B cell (primary cell): ENCODE measurements at regions not wholly inside any gene's neighbourhood (a gene's known extent, or its start where the extent isn't known, plus 50 kb on each side); places are given as distances from the start of the nearest gene placed in this dataset.

Experiments used
- ATAC-seq: fragments of 200-7000 bp; cut with Tn5 transposase; one replicate; pipeline ENCODE4 v1.10.0; 2021; ENCODE audit warnings: low read depth, mild to moderate bottlenecking, moderate number of reproducible peaks, moderate library complexity
- CTCF ChIA-PET: fragments of 350-600 bp; sonication (Branson Sonifier 250); formaldehyde crosslinking; loops from one replicate; lab custom pipeline; 2021; ENCODE audit warnings: antibody characterized with exemption, inconsistent platforms; lab: Charles Lee
- POLR2A ChIA-PET: fragments of 350-600 bp; sonication (Branson Sonifier 250); formaldehyde crosslinking; loops from one replicate; lab custom pipeline; 2021; ENCODE audit warnings: antibody characterized with exemption; lab: Charles Lee
- DNase-seq: peaks from one replicate; pipeline ENCODE4 v3.0.0; 2013
- H2AFZ ChIP-seq: 2 replicates; pipeline ENCODE4 v1.6.1; 2012; ENCODE audit warnings: mild to moderate bottlenecking, low read depth, low read length; ENCODE audit not compliant: insufficient read depth, poor library complexity, severe bottlenecking
- H3K27ac ChIP-seq, 2 donors: 1 replicate in 1 of 2; 2 replicates in 1 of 2; pipeline ENCODE4 v1.5.1; 2012 to 2013; ENCODE audit warnings: low read length in 2 of 2, mild to moderate bottlenecking in 2 of 2, moderate library complexity in 1 of 2
- H3K27me3 ChIP-seq, 4 experiments: fragments of 200-600 bp in 1 of 4; sonication (generic) in 1 of 4; replicated peaks in 1 of 4; 1 replicate in 2 of 4; 2 replicates in 2 of 4; pipeline versions ENCODE4 v1.6.1 to v1.7.0; 2013 to 2016; ENCODE audit warnings: low read length in 3 of 4, mild to moderate bottlenecking in 2 of 4, mixed read lengths in 1 of 4, moderate library complexity in 1 of 4; ENCODE audit not compliant: insufficient read depth in 4 of 4, control insufficient read depth in 3 of 4; ENCODE audit errors: control extremely low read depth in 1 of 4
- H3K36me3 ChIP-seq, 2 experiments: replicated peaks in 1 of 2; 1 replicate in 1 of 2; 2 replicates in 1 of 2; pipeline versions ENCODE4 v1.6.1 to v1.7.1; 2013; ENCODE audit warnings: low read length in 1 of 2; ENCODE audit not compliant: insufficient read depth in 2 of 2, control insufficient read depth in 1 of 2; ENCODE audit errors: control extremely low read depth in 1 of 2, extremely low read depth in 1 of 2
- H3K4me1 ChIP-seq, 2 donors: fragments of 200-600 bp in 1 of 2; sonication (generic) in 1 of 2; 1 replicate in 1 of 2; 2 replicates in 1 of 2; pipeline versions ENCODE4 v1.5.1 to v1.6.1; 2013 to 2017; ENCODE audit warnings: low read length in 2 of 2; ENCODE audit not compliant: control insufficient read depth in 2 of 2, insufficient read depth in 2 of 2
- H3K4me2 ChIP-seq: replicated peaks from 2 replicates; pipeline ENCODE3; 2012; ENCODE audit warnings: mild to moderate bottlenecking, low read depth, low read length; ENCODE audit not compliant: poor library complexity, severe bottlenecking
- H3K4me3 ChIP-seq, 5 experiments: fragments of 200-600 bp in 1 of 5; sonication (generic) in 1 of 5; 1 replicate in 3 of 5; 2 replicates in 2 of 5; pipeline versions ENCODE4 v1.5.1 to v1.7.0; 2011 to 2016; ENCODE audit warnings: low read length in 4 of 5, mild to moderate bottlenecking in 4 of 5, low read depth in 2 of 5, control low read depth in 1 of 5, moderate library complexity in 1 of 5; ENCODE audit not compliant: insufficient read depth in 1 of 5; ENCODE audit errors: control extremely low read depth in 1 of 5, extremely low read depth in 1 of 5
- H3K79me2 ChIP-seq: fragments of 200-600 bp; sonication (generic); one replicate; pipeline ENCODE4 v1.6.0; 2016; ENCODE audit warnings: low read length; ENCODE audit not compliant: control insufficient read depth, insufficient read depth
- H3K9ac ChIP-seq: fragments of 200-600 bp; sonication (generic); 2 replicates; pipeline ENCODE4 v1.6.1; 2017; ENCODE audit warnings: mild to moderate bottlenecking, low read length, moderate library complexity
- H3K9me3 ChIP-seq, 3 donors: one replicate each; pipeline versions ENCODE4 v1.6.1 to v1.7.1; 2013; ENCODE audit warnings: low read length in 2 of 3; ENCODE audit not compliant: control insufficient read depth in 2 of 3, insufficient read depth in 1 of 3; ENCODE audit errors: control extremely low read depth in 1 of 3
- H4K20me1 ChIP-seq: 2 replicates; pipeline ENCODE4 v1.6.0; 2012; ENCODE audit warnings: mild to moderate bottlenecking, low read length; ENCODE audit not compliant: insufficient read depth, control insufficient read depth, poor library complexity, severe bottlenecking
- H3K27ac Mint-ChIP-seq: one replicate; pipeline ENCODE4 v1.8.0; 2021; ENCODE audit warnings: mixed read lengths
- H3K27me3 Mint-ChIP-seq: one replicate; pipeline ENCODE4 v1.8.0; 2021; ENCODE audit warnings: mixed read lengths
- H3K4me1 Mint-ChIP-seq: one replicate; pipeline ENCODE4 v1.8.0; 2021; ENCODE audit warnings: mixed read lengths
- H3K4me3 Mint-ChIP-seq: one replicate; pipeline ENCODE4 v1.8.0; 2021; ENCODE audit warnings: mixed read lengths
- H3K9me3 Mint-ChIP-seq: one replicate; pipeline ENCODE4 v1.8.0; 2022; ENCODE audit warnings: mixed read lengths; ENCODE audit not compliant: insufficient read depth
- CTCF ChIP-seq: fragments of 200-600 bp; IDR thresholded peaks from one replicate; pipeline ENCODE4 v1.8.0; 2022; ENCODE audit warnings: antibody characterized with exemption, mild to moderate bottlenecking
- EZH2 ChIP-seq: IDR thresholded peaks from 2 replicates; pipeline ENCODE4 v1.6.1; 2012; ENCODE audit warnings: borderline replicate concordance, low read depth, mild to moderate bottlenecking, moderate library complexity, low read length; ENCODE audit not compliant: insufficient read depth, poor library complexity, severe bottlenecking
- WGBS: methylation state at CpG from one replicate; pipeline ENCODE4 v1.1.5; 2013; ENCODE audit warnings: missing lambda C conversion rate; ENCODE audit not compliant: insufficient coverage; 5-methylcytosine and 5-hydroxymethylcytosine counted together
- intact Hi-C: fragments of 100-400 bp; cut with micrococcal nuclease; formaldehyde crosslinking; loops from one replicate; pipeline ENCODE4 v1.10.0; 2022

GRCh38 chr9:87095951-87096350, 148.6 kb upstream of the GAS1 start:
- H2AFZ ChIP-seq, result no peak overlapping the region
- H3K9me3 ChIP-seq, result no peaks in the 10 kb centered on the region
- intact Hi-C loops, result no loop called here
- H3K27ac ChIP-seq, result no peak overlapping the region
- no peaks in the 10 kb centered on the region for H3K27me3 ChIP-seq
- no peaks in the 10 kb centered on the region for H3K79me2 ChIP-seq
- H3K4me3 Mint-ChIP-seq, result no peak overlapping the region
- CTCF ChIA-PET, result no interaction called here
- no peak overlapping the region for H3K4me3 ChIP-seq
- DNase-seq, result no peak
- POLR2A ChIA-PET, result no interaction called here
- no peaks in the 10 kb centered on the region for H3K4me1 Mint-ChIP-seq
- H3K27me3 Mint-ChIP-seq, result no peaks in the 10 kb centered on the region
- WGBS, result 100% methylated on average over 3 of the region's 5 CpGs
- no peaks in the 10 kb centered on the region for H3K4me1 ChIP-seq
- no peak overlapping the region for H3K9ac ChIP-seq
- ATAC-seq, result no peak
- no peak overlapping the region for H3K4me2 ChIP-seq
- TF ChIP-seq CTCF, result no peak
- no peak for TF ChIP-seq EZH2
- no peak overlapping the region for H3K27ac Mint-ChIP-seq
- H4K20me1 ChIP-seq, result no peaks in the 10 kb centered on the region
- H3K36me3 ChIP-seq, result no peaks in the 10 kb centered on the region
- peaks cover 8% of the 10 kb centered on the region for H3K9me3 Mint-ChIP-seq

- Mint-ChIP-seq H3K27me3 (no peaks in the 10 kb centered on the region), H3K4me3 (no peak overlapping the region), H3K9me3 (peaks cover 6% of the 10 kb centered on the region), H3K4me1 (no peaks in the 10 kb centered on the region), H3K27ac (no peak overlapping the region)
- no CpG with 5 or more reads among the region's 2 CpGs for WGBS
- Histone ChIP-seq H3K36me3 (no peaks in the 10 kb centered on the region), H3K4me1 (no peaks in the 10 kb centered on the region), H3K9me3 (no peaks in the 10 kb centered on the region), H3K4me2 (no peak overlapping the region), H3K4me3 (no peak overlapping the region), H4K20me1 (no peaks in the 10 kb centered on the region), H2AFZ (no peak overlapping the region), H3K27me3 (no peaks in the 10 kb centered on the region), H3K27ac (no peak overlapping the region), H3K9ac (no peak overlapping the region), H3K79me2 (no peaks in the 10 kb centered on the region)
- CTCF ChIA-PET, result no interaction called here
- no peak for TF ChIP-seq CTCF
- no peak for TF ChIP-seq EZH2
- ATAC-seq (no peak), DNase-seq (no peak)
- intact Hi-C loops, result no loop called here
- POLR2A ChIA-PET, result no interaction called here
These were observed 149.2 kb upstream of the GAS1 start for GRCh38 chr9:87096506-87096905.
